Endothelial cell of umbilical vein (primary cell): ENCODE measurements at regions not wholly inside any gene's neighbourhood (a gene's known extent, or its start where the extent isn't known, plus 50 kb on each side); places are given as distances from the start of the nearest gene placed in this dataset.

Source experiments
- BruUV-seq: library from RNA; stranded (reverse); fragments of 400-500 nt; replicated peaks from 2 replicates; lab custom pipeline; 2021; lab: Mats Ljungman, UMichigan
- CTCF ChIA-PET: fragments of 300-600, 350-600 bp; sonication (Branson Sonifier 250); formaldehyde crosslinking; loops from one replicate; lab custom pipeline; 2021; ENCODE audit warnings: antibody characterized with exemption, inconsistent platforms; lab: Charles Lee
- POLR2A ChIA-PET: fragments of 300-600, 350-600 bp; sonication (Branson Sonifier 250); formaldehyde crosslinking; loops from one replicate; lab custom pipeline; 2021; ENCODE audit warnings: antibody characterized with exemption, inconsistent platforms; lab: Charles Lee
- DNase-seq: peaks from one replicate; pipeline ENCODE4 v3.0.0-alpha.2; 2011; ENCODE audit warnings: low read depth, low spot score
- FAIRE-seq: peaks from 2 replicates; lab custom pipeline; 2011; peaks lifted over from hg19 to GRCh38; lab: Jason Lieb, UNC
- H2AFZ ChIP-seq: 2 replicates; pipeline ENCODE4 v1.6.0; 2012; ENCODE audit warnings: low read depth, low read length, control low read depth, inconsistent platforms
- H3K27ac ChIP-seq: 2 replicates; pipeline ENCODE4 v1.5.1; 2011; ENCODE audit warnings: low read depth, mild to moderate bottlenecking, control low read depth, low read length, moderate library complexity; ENCODE audit not compliant: insufficient read depth
- H3K27me3 ChIP-seq, 2 experiments: 2 replicates each; pipeline versions ENCODE4 v1.6.0 to v1.6.1; 2011; ENCODE audit warnings: low read length in 2 of 2, mixed read lengths in 1 of 2; ENCODE audit not compliant: control insufficient read depth in 2 of 2, insufficient read depth in 2 of 2
- H3K36me3 ChIP-seq, 2 experiments: 2 replicates in 1 of 2; 3 replicates in 1 of 2; pipeline ENCODE4 v1.5.1; 2011; ENCODE audit warnings: low read length in 2 of 2, mild to moderate bottlenecking in 1 of 2, moderate library complexity in 1 of 2; ENCODE audit not compliant: control insufficient read depth in 2 of 2, insufficient read depth in 2 of 2; ENCODE audit errors: extremely low read depth in 1 of 2
- H3K4me1 ChIP-seq: 3 replicates; pipeline ENCODE4 v1.5.1; 2011; ENCODE audit warnings: mild to moderate bottlenecking, low read length; ENCODE audit not compliant: control insufficient read depth, insufficient read depth; ENCODE audit errors: extremely low read depth
- H3K4me2 ChIP-seq: 2 replicates; pipeline ENCODE4 v1.6.1; 2011; ENCODE audit warnings: low read length, control low read depth, mixed read lengths; ENCODE audit not compliant: insufficient read depth
- H3K4me3 ChIP-seq, 3 experiments: fragments of 200-600 bp in 1 of 3; sonication (generic), shearing (Covaris generic) in 1 of 3; replicated peaks in 1 of 3; 2 replicates each; pipeline ENCODE4 v1.5.1; 2011 to 2016; ENCODE audit warnings: control low read depth in 3 of 3, low read length in 3 of 3, mild to moderate bottlenecking in 2 of 3, inconsistent platforms in 1 of 3, low read depth in 1 of 3, moderate library complexity in 1 of 3; ENCODE audit not compliant: insufficient read depth in 1 of 3
- H3K79me2 ChIP-seq: 2 replicates; pipeline ENCODE4 v1.6.0; 2012; ENCODE audit warnings: low read length, inconsistent platforms; ENCODE audit not compliant: control insufficient read depth, insufficient read depth
- H3K9ac ChIP-seq: replicated peaks from 2 replicates; pipeline ENCODE3; 2011; ENCODE audit warnings: low read length, control low read depth; ENCODE audit not compliant: insufficient read depth; ENCODE audit errors: extremely low read depth
- H3K9me1 ChIP-seq: replicated peaks from 3 replicates; pipeline ENCODE4 v1.6.0; 2011; ENCODE audit warnings: mild to moderate bottlenecking, low read length; ENCODE audit not compliant: control insufficient read depth, insufficient read depth; ENCODE audit errors: extremely low read depth
- H3K9me3 ChIP-seq: replicated peaks from 2 replicates; pipeline ENCODE4 v1.5.1; 2012; ENCODE audit warnings: low read length, inconsistent platforms; ENCODE audit not compliant: control insufficient read depth, insufficient read depth
- H4K20me1 ChIP-seq: replicated peaks from 2 replicates; pipeline ENCODE3; 2011; ENCODE audit warnings: mild to moderate bottlenecking, low read length; ENCODE audit not compliant: control insufficient read depth, insufficient read depth; ENCODE audit errors: extremely low read depth
- EZH2 ChIP-seq: IDR thresholded peaks from 2 replicates; pipeline ENCODE4 v1.6.1; 2012; ENCODE audit warnings: borderline replicate concordance, low read depth, mild to moderate bottlenecking, moderate library complexity, low read length, inconsistent platforms; ENCODE audit not compliant: severe bottlenecking
- FOS ChIP-seq: IDR thresholded peaks from 2 replicates; pipeline ENCODE4 v1.6.1; 2011; ENCODE audit warnings: mild to moderate bottlenecking, low read length, moderate library complexity, borderline replicate concordance; ENCODE audit not compliant: insufficient read depth
- GATA2 ChIP-seq: IDR thresholded peaks from 2 replicates; pipeline ENCODE4 v1.7.0; 2011; ENCODE audit warnings: low read depth, mild to moderate bottlenecking, moderate library complexity, mixed read lengths, low read length; ENCODE audit not compliant: insufficient read length, insufficient read depth
- JUN ChIP-seq: IDR thresholded peaks from 2 replicates; pipeline ENCODE4 v1.6.1; 2011; ENCODE audit warnings: borderline replicate concordance, low read depth; ENCODE audit not compliant: insufficient read length, insufficient read depth
- MYC ChIP-seq: IDR thresholded peaks from one replicate; pipeline ENCODE4 v1.6.1; 2011; ENCODE audit warnings: mild to moderate bottlenecking, low read depth, low read length
- POLR2A ChIP-seq: IDR thresholded peaks from 2 replicates; pipeline ENCODE4 v1.6.1; 2012; ENCODE audit warnings: low read depth, mild to moderate bottlenecking, control low read depth, low read length
- POLR2AphosphoS5 ChIP-seq: IDR thresholded peaks from 2 replicates; pipeline ENCODE4 v1.6.1; 2012; ENCODE audit warnings: low read depth, mild to moderate bottlenecking, control low read depth, low read length, moderate library complexity; ENCODE audit not compliant: insufficient read depth
- dilution Hi-C: fragments of 300-500 bp; cut with MboI; formaldehyde crosslinking; loops from one replicate; pipeline ENCODE4 v1.15.0; 2019; ENCODE audit warnings: low sequenced_read_pairs; ENCODE audit not compliant: extremely low pct_ligation_motif_present
- intact Hi-C: fragments of 100-400 bp; cut with micrococcal nuclease; formaldehyde crosslinking; loops from one replicate; pipeline ENCODE4 v1.10.0; 2022
- TF ChIP-seq, protein P1 (sequence below), 2 donors: IDR thresholded peaks; 1 replicate in 1 of 2; 2 replicates in 1 of 2; pipeline ENCODE4 v1.5.1; 2011; ENCODE audit warnings: low read length in 2 of 2, mild to moderate bottlenecking in 2 of 2, moderate library complexity in 2 of 2, control low read depth in 1 of 2, inconsistent platforms in 1 of 2, low read depth in 1 of 2; ENCODE audit not compliant: insufficient read depth in 1 of 2; ENCODE audit errors: extremely low read depth in 1 of 2

- Histone ChIP-seq H3K4me1 (no peaks in the 10 kb centered on the region), H2AFZ (no peak overlapping the region), H3K4me3 (no peak overlapping the region), H3K9ac (no peak overlapping the region), H3K9me3 (no peaks in the 10 kb centered on the region), H3K9me1 (no peaks in the 10 kb centered on the region), H3K79me2 (no peaks in the 10 kb centered on the region), H3K36me3 (no peaks in the 10 kb centered on the region), H3K27me3 (peaks cover 0 to 4% of the 10 kb centered on the region in 2 experiments), H4K20me1 (no peaks in the 10 kb centered on the region), H3K4me2 (no peak overlapping the region), H3K27ac (no peak overlapping the region)
- intact Hi-C loops = no loop called here
- dilution Hi-C loops = no loop called here
- FAIRE-seq = no peak
- BruUV-seq = no TSS peak
- DNase-seq = no peak
- no peak for TF ChIP-seq FOS
- no peak for TF ChIP-seq JUN
- TF ChIP-seq GATA2 = no peak
- no peak for TF ChIP-seq EZH2
- TF ChIP-seq POLR2AphosphoS5 = no peak
- no peak for TF ChIP-seq POLR2A
- TF ChIP-seq, protein P1, sequence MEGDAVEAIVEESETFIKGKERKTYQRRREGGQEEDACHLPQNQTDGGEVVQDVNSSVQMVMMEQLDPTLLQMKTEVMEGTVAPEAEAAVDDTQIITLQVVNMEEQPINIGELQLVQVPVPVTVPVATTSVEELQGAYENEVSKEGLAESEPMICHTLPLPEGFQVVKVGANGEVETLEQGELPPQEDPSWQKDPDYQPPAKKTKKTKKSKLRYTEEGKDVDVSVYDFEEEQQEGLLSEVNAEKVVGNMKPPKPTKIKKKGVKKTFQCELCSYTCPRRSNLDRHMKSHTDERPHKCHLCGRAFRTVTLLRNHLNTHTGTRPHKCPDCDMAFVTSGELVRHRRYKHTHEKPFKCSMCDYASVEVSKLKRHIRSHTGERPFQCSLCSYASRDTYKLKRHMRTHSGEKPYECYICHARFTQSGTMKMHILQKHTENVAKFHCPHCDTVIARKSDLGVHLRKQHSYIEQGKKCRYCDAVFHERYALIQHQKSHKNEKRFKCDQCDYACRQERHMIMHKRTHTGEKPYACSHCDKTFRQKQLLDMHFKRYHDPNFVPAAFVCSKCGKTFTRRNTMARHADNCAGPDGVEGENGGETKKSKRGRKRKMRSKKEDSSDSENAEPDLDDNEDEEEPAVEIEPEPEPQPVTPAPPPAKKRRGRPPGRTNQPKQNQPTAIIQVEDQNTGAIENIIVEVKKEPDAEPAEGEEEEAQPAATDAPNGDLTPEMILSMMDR (IDR thresholded peaks at IDR 0.05; ENCODE audit: extremely low read depth in 1 of 2, insufficient read depth in 1 of 2, low read depth in 1 of 2, low read length in 2 of 2) = no peak
- TF ChIP-seq MYC = no peak
- ChIA-PET POLR2A (no interaction called here), CTCF (interaction anchor here (1.5 kb wide), 1 partner anchor 21 kb away, joined by 3 read pairs; no protein-coding TSS in a partner anchor)
These were observed 229.5 kb downstream of the PTEN start for GRCh38 chr10:88092973-88093372.
